Mucosa of descending colon (tissue), 3 donors: ENCODE measurements at regions not wholly inside any gene's neighbourhood (a gene's known extent, or its start where the extent isn't known, plus 50 kb on each side); places are given as distances from the start of the nearest gene placed in this dataset.
A peak's percentile ranks its signal among the peaks of the same experiment; 100 is the strongest.
"Not testable (repeated sequence)": the region's sequence is repeated elsewhere in the genome, so short reads cannot be mapped to it uniquely, and the experiment has no call there.

Experiments used
- ATAC-seq: fragments of 200-7000 bp; cut with Tn5 transposase; one replicate; pipeline ENCODE4 v1.9.1; 2020; ENCODE audit warnings: mild to moderate bottlenecking, moderate library complexity
- DNase-seq, 3 donors: peaks; one replicate each; pipeline ENCODE4 v3.0.0-alpha.2; 2020
- H3K36me3 ChIP-seq: fragments of 200-600 bp; one replicate; pipeline ENCODE4 v1.8.0; 2021; ENCODE audit warnings: low read depth, mild to moderate bottlenecking
- H3K4me1 ChIP-seq: fragments of 200-600 bp; one replicate; pipeline ENCODE4 v1.8.0; 2021; ENCODE audit warnings: low read depth, mild to moderate bottlenecking
- H3K4me3 ChIP-seq: fragments of 200-600 bp; one replicate; pipeline ENCODE4 v1.8.0; 2021; ENCODE audit warnings: mild to moderate bottlenecking
- H3K9me3 ChIP-seq: fragments of 200-600 bp; one replicate; pipeline ENCODE4 v1.8.0; 2021; ENCODE audit warnings: mild to moderate bottlenecking
- CTCF ChIP-seq: fragments of 200-600 bp; IDR thresholded peaks from one replicate; pipeline ENCODE4 v1.8.0; 2022; ENCODE audit warnings: antibody characterized with exemption, mild to moderate bottlenecking
- intact Hi-C, 2 donors: fragments of 100-400 bp; cut with DNase I in 1 of 2; cut with micrococcal nuclease in 1 of 2; formaldehyde crosslinking; loops; one replicate each; pipeline versions ENCODE4 v1.11.0 to v1.11.1; 2022; cut with DNase I, micrococcal nuclease
- donor health status: DM: no; HTN: no; CAD: no; lungs with moderate emphysema.
- donor health status: DM: no; HTN: no; CAD: no.
- donor health status: DM: no; HTN: yes; CAD: no.

GRCh38 chr17:21814272-21814671 lies 121.9 kb downstream of the KCNJ18 start:
- H3K4me1 ChIP-seq, intact Hi-C loops, H3K9me3 ChIP-seq, DNase-seq, ATAC-seq, H3K36me3 ChIP-seq, H3K4me3 ChIP-seq: not testable (repeated sequence)

GRCh38 chr17:21814776-21815175 lies 122.5 kb downstream of the KCNJ18 start:
- DNase-seq, result peak in 1 of 3 donors; percentile 14

GRCh38 chr17:21815352-21816063 lies 123.2 kb downstream of the KCNJ18 start:
- intact Hi-C loops, result no loop called here
- Histone ChIP-seq H3K4me1 (no peaks in the 10 kb centered on the region), H3K4me3 (no peak overlapping the region), H3K36me3 (no peaks in the 10 kb centered on the region), H3K9me3 (no peaks in the 10 kb centered on the region)
- DNase-seq (no peak), ATAC-seq (no peak)
- TF ChIP-seq CTCF, result no peak

More at GRCh38 chr17:21814776-21815175, 122.5 kb downstream of the KCNJ18 start:
- H3K36me3 ChIP-seq, result no peaks in the 10 kb centered on the region
- H3K4me3 ChIP-seq, result no peak overlapping the region
- intact Hi-C loops, result no loop called here
- H3K9me3 ChIP-seq, result no peaks in the 10 kb centered on the region
- no peaks in the 10 kb centered on the region for H3K4me1 ChIP-seq
- no peak for TF ChIP-seq CTCF
- no peak for ATAC-seq

- Histone ChIP-seq H3K4me1 (no peaks in the 10 kb centered on the region), H3K4me3 (no peak overlapping the region), H3K9me3 (no peaks in the 10 kb centered on the region), H3K36me3 (no peaks in the 10 kb centered on the region)
- TF ChIP-seq CTCF, result no peak
- intact Hi-C loops, result no loop called here
- DNase-seq, result no peak
- ATAC-seq, result no peak
These were observed 124.6 kb downstream of the KCNJ18 start for GRCh38 chr17:21816592-21817567.

GRCh38 chr17:21817791-21818364 lies 125.6 kb downstream of the KCNJ18 start:
- TF ChIP-seq CTCF, result no peak
- Histone ChIP-seq H3K4me3 (no peak overlapping the region), H3K4me1 (no peaks in the 10 kb centered on the region), H3K9me3 (no peaks in the 10 kb centered on the region), H3K36me3 (no peaks in the 10 kb centered on the region)
- intact Hi-C loops, result no loop called here
- DNase-seq (no peak), ATAC-seq (no peak)

GRCh38 chr17:21823090-21823489 lies 130.8 kb downstream of the KCNJ18 start:
- no peak for TF ChIP-seq CTCF
- Histone ChIP-seq H3K9me3 (no peaks in the 10 kb centered on the region), H3K36me3 (no peaks in the 10 kb centered on the region), H3K4me3 (no peak overlapping the region), H3K4me1 (no peaks in the 10 kb centered on the region)
- ATAC-seq, result no peak
- no peak for DNase-seq
- intact Hi-C loops, result no loop called here
